CD4-positive, alpha-beta memory T cell (primary cell): ENCODE measurements at regions not wholly inside any gene's neighbourhood (a gene's known extent, or its start where the extent isn't known, plus 50 kb on each side); places are given as distances from the start of the nearest gene placed in this dataset.

Experiments used
- CTCF ChIA-PET: fragments of 350-600 bp; sonication (Branson Sonifier 250); formaldehyde crosslinking; loops from one replicate; lab custom pipeline; 2021; ENCODE audit warnings: inconsistent platforms; ENCODE audit not compliant: partially characterized antibody; lab: Charles Lee
- POLR2A ChIA-PET: fragments of 350-600 bp; sonication (Branson Sonifier 250); formaldehyde crosslinking; loops from one replicate; lab custom pipeline; 2021; ENCODE audit not compliant: partially characterized antibody; lab: Charles Lee
- DNase-seq, 5 donors: peaks; one replicate each; pipeline versions ENCODE4 v3.0.0 to v3.0.0-alpha.2; 2020 to 2022; ENCODE audit warnings: mixed read lengths in 1 of 5
- H3K27ac ChIP-seq: one replicate; pipeline ENCODE4 v1.7.0; 2013; ENCODE audit warnings: low read depth, low read length
- H3K27me3 ChIP-seq: 2 replicates; pipeline ENCODE4 v1.7.0; 2013; ENCODE audit warnings: mild to moderate bottlenecking, low read length, moderate library complexity; ENCODE audit not compliant: insufficient read depth
- H3K36me3 ChIP-seq: 2 replicates; pipeline ENCODE4 v1.7.0; 2013; ENCODE audit warnings: mild to moderate bottlenecking, low read length, moderate library complexity; ENCODE audit not compliant: insufficient read depth
- H3K4me1 ChIP-seq: 2 replicates; pipeline ENCODE4 v1.7.0; 2013; ENCODE audit warnings: mild to moderate bottlenecking, low read length, moderate library complexity; ENCODE audit not compliant: insufficient read depth
- H3K4me3 ChIP-seq, 2 donors: one replicate each; pipeline ENCODE4 v1.7.0; 2013; ENCODE audit warnings: low read length in 2 of 2, mild to moderate bottlenecking in 1 of 2
- H3K9me3 ChIP-seq, 2 donors: one replicate each; pipeline ENCODE4 v1.7.0; 2013; ENCODE audit warnings: low read length in 2 of 2, control low read depth in 1 of 2; ENCODE audit not compliant: control insufficient read depth in 1 of 2
- H3K27ac Mint-ChIP-seq, 7 donors: one replicate each; pipeline ENCODE4 v1.8.0; 2020 to 2021; ENCODE audit warnings: mixed read lengths in 7 of 7, mild to moderate bottlenecking in 6 of 7, inconsistent platforms in 3 of 7, moderate library complexity in 3 of 7
- H3K27me3 Mint-ChIP-seq, 2 donors: one replicate each; pipeline ENCODE4 v1.8.0; 2020 to 2021; ENCODE audit warnings: mixed read lengths in 2 of 2
- H3K36me3 Mint-ChIP-seq, 2 donors: one replicate each; pipeline ENCODE4 v1.8.0; 2020 to 2021; ENCODE audit warnings: mixed read lengths in 2 of 2, inconsistent platforms in 1 of 2, mild to moderate bottlenecking in 1 of 2
- H3K4me1 Mint-ChIP-seq, 4 donors: one replicate each; pipeline ENCODE4 v1.8.0; 2020 to 2021; ENCODE audit warnings: mixed read lengths in 4 of 4, mild to moderate bottlenecking in 1 of 4
- H3K4me3 Mint-ChIP-seq, 8 donors: one replicate each; pipeline ENCODE4 v1.8.0; 2020 to 2021; ENCODE audit warnings: mixed read lengths in 8 of 8, mild to moderate bottlenecking in 7 of 8, moderate library complexity in 6 of 8, inconsistent platforms in 3 of 8
- H3K9me3 Mint-ChIP-seq, 8 donors: one replicate each; pipeline ENCODE4 v1.8.0; 2020 to 2021; ENCODE audit warnings: mixed read lengths in 8 of 8, mild to moderate bottlenecking in 5 of 8, inconsistent platforms in 3 of 8, moderate library complexity in 1 of 8
- intact Hi-C: fragments of 100-400 bp; cut with micrococcal nuclease; formaldehyde crosslinking; loops from one replicate; pipeline ENCODE4 v1.15.1; 2023

DNA sequence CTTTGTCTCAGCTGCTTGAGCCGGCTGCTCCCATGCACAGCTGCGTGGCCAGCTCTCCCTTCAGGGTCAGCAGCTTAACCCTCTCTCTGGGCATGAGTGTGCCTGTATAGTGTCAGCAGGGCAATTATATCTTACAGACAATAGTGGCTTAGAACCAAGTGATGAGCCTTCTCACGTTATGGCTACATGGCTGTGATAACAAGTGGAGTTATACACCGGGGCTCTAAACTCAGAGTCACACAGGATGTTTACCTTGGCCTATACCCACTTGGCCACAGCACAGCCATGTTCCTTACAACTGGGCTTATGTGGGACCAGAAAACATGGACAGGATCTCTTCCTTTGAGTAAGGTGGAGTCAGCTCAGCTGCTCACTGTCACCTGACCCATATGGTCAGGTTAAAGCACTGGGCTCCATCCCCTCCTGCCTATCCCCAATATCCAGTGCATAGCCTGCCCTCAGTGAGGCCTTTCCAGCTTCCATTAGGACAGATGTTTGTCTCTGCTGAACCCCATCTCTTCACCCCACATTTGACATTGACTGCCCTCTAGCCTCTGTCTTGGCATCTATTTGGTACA is 294.2 kb upstream of the NCKAP5 start:
- no peaks in the 10 kb centered on the region for H3K4me1 ChIP-seq
- no peak overlapping the region for H3K27ac ChIP-seq
- no peak overlapping the region for H3K4me3 ChIP-seq
- no peaks in the 10 kb centered on the region for H3K36me3 ChIP-seq
- ChIA-PET CTCF (no interaction called here), POLR2A (no interaction called here)
- intact Hi-C loops = no loop called here
- no peaks in the 10 kb centered on the region for H3K9me3 ChIP-seq
- H3K4me3 Mint-ChIP-seq = no peak overlapping the region
- H3K4me1 Mint-ChIP-seq = no peaks in the 10 kb centered on the region
- H3K27me3 Mint-ChIP-seq = peaks cover 6 to 8% of the 10 kb centered on the region in 2 donors
- H3K36me3 Mint-ChIP-seq = no peaks in the 10 kb centered on the region
- peaks cover 0 to 4% (median 0%) of the 10 kb centered on the region in 8 donors for H3K9me3 Mint-ChIP-seq
- no peak for DNase-seq
- H3K27me3 ChIP-seq = no peaks in the 10 kb centered on the region
- no peak overlapping the region for H3K27ac Mint-ChIP-seq

DNA sequence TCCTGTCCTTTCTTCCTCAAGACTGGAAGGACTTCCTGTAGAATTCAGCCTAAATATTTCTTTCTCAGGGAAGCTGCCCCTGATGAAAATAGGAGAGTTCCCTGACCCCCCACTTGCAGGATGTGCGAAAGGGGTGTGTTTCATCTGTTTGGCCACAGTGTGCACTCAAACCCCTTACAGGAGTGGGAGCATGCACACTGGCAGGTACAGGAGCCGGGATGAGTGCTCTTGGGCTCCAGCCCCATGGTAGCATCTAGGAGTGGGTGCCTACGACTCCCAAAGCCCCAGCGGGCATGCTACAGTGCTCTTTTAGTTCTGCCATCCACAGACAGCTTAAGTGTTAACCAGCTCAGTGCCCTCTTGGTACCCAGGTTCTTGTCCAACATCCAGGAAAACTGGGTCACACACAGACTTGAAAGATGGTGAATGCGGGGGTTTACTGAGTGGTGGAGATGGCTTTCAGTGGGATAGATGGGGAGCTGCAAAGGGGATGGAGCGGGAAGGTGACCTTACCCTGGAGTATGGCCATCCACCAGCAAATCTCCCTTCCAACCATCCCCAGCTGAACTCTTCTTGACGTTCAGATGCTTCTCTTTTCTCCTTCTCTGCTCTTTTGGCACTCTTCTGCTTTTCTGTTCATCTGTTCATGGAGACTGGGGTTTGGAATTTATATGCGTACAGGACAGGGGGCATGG is 295.0 kb upstream of the NCKAP5 start:
- CTCF ChIA-PET = interaction anchor here (3.3 kb wide), 1 partner anchor 19 kb away, joined by 11 read pairs; no protein-coding TSS in a partner anchor
- H3K36me3 Mint-ChIP-seq = no peaks in the 10 kb centered on the region
- no peak overlapping the region for H3K4me3 ChIP-seq

DNA sequence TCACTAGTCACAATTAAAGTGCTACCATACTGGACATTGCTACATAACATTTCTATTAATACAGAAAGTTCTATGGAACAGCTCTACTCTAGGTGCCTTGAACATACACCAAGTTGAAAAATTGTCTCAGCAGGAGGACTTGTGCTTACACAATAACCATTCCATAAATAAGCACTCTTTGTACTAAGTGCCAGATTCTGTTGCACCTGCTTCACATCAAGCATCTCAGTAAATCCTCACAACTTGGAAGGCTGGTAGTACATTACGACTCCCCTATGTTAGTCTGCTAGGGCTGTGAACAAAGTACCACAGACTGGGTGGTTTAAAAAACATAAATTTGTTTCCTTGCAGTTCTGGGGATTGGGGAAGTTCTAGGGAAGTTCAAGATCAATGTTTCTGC is 296.9 kb upstream of the NCKAP5 start:
- Mint-ChIP-seq H3K4me1 (no peaks in the 10 kb centered on the region), H3K27me3 (peaks cover 10 to 16% of the 10 kb centered on the region in 2 donors), H3K27ac (no peak overlapping the region), H3K4me3 (no peak overlapping the region), H3K9me3 (peaks cover 0 to 7% (median 0%) of the 10 kb centered on the region in 8 donors), H3K36me3 (no peaks in the 10 kb centered on the region)
- Histone ChIP-seq H3K4me1 (no peaks in the 10 kb centered on the region), H3K4me3 (no peak overlapping the region), H3K27ac (no peak overlapping the region), H3K9me3 (no peaks in the 10 kb centered on the region), H3K27me3 (no peaks in the 10 kb centered on the region), H3K36me3 (no peaks in the 10 kb centered on the region)
- ChIA-PET POLR2A (no interaction called here), CTCF (interaction anchor here (3.3 kb wide), 1 partner anchor 21 kb away, joined by 11 read pairs; no protein-coding TSS in a partner anchor)
- no peak for DNase-seq
- intact Hi-C loops = no loop called here

More for the DNA sequence above, 295.0 kb upstream of the NCKAP5 start:
- intact Hi-C loops = no loop called here
- DNase-seq = peak in 1 of 5 donors; percentile 20
- Histone ChIP-seq H3K27me3 (no peaks in the 10 kb centered on the region), H3K4me1 (no peaks in the 10 kb centered on the region), H3K36me3 (no peaks in the 10 kb centered on the region), H3K9me3 (no peaks in the 10 kb centered on the region), H3K27ac (no peak overlapping the region)
- Mint-ChIP-seq H3K9me3 (peaks cover 0 to 1% (median 0%) of the 10 kb centered on the region in 8 donors), H3K4me1 (no peaks in the 10 kb centered on the region), H3K27ac (no peak overlapping the region), H3K4me3 (no peak overlapping the region), H3K27me3 (peaks cover 10% of the 10 kb centered on the region in 2 donors)
- POLR2A ChIA-PET = no interaction called here

DNA sequence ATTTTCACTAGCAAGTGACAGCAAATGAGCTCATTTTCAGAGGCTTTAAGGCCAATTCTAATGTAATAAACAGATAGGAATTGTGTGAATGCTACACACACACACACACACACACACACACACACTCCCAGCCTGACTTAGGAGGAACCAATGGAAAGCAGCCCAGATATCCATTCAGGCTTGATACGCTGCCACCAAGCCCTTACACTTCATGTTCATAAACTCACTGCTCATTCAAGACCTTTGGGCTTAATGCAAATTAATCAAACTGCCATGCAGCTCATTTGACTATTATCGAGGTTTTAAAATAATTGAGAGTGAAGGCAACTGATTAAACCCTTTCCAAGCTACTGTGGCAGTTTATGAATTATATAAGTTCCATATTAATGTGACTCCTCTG is 298.9 kb upstream of the NCKAP5 start:
- no peak overlapping the region for H3K4me3 Mint-ChIP-seq
- DNase-seq = no peak
- ChIA-PET CTCF (interaction anchor here (1.4 kb wide), 1 partner anchor 23 kb away, joined by 3 read pairs; no protein-coding TSS in a partner anchor), POLR2A (interaction anchor here (0.5 kb wide), 1 partner anchor 270 kb away, joined by 5 read pairs; no protein-coding TSS in a partner anchor)
- no peaks in the 10 kb centered on the region for H3K4me1 Mint-ChIP-seq
- intact Hi-C loops = no loop called here
- H3K27me3 Mint-ChIP-seq = peaks cover 15 to 18% of the 10 kb centered on the region in 2 donors
- H3K4me3 ChIP-seq = no peak overlapping the region
- H3K36me3 ChIP-seq = no peaks in the 10 kb centered on the region
- no peaks in the 10 kb centered on the region for H3K9me3 ChIP-seq
- no peak overlapping the region for H3K27ac Mint-ChIP-seq
- peaks cover 0 to 7% (median 0%) of the 10 kb centered on the region in 8 donors for H3K9me3 Mint-ChIP-seq
- no peaks in the 10 kb centered on the region for H3K4me1 ChIP-seq
- no peaks in the 10 kb centered on the region for H3K36me3 Mint-ChIP-seq
- no peaks in the 10 kb centered on the region for H3K27me3 ChIP-seq
- H3K27ac ChIP-seq = no peak overlapping the region

DNA sequence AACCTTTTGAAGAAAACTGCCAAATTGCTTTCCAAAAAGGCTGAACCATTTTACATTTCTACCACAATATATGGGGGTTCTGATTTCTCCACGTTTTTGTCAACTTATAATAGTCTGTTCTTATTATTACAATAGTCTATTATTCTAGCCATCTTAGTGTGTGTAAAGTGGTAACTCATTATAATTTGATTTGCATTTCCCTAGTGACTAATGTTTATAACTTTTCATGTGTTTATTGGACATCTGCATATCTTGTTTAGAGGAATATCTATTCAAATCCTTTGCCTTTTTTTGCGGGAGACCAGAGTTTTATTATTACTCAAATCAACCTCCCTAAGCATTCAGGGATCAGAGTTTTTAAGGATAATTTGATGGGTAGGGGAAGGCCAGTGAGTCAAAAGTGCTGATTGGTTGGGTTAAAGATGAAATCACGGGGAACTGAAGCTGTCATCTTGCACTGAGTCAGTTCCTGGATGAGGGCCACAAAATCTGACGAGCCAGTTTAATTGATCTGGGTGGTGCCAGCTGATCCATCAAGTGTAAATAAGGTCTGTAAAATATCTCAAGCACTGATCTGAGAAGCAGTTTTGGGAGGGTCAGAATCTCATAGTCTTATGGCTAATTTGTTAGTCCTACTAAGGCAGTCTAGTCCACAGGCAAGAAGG is 303.4 kb upstream of the NCKAP5 start:
- peaks cover 0 to 7% (median 0%) of the 10 kb centered on the region in 8 donors for H3K9me3 Mint-ChIP-seq
- no peak overlapping the region for H3K27ac Mint-ChIP-seq
- CTCF ChIA-PET = no interaction called here
- H3K27ac ChIP-seq = no peak overlapping the region
- H3K4me3 ChIP-seq = no peak overlapping the region
- no peaks in the 10 kb centered on the region for H3K36me3 Mint-ChIP-seq
- H3K4me1 Mint-ChIP-seq = no peaks in the 10 kb centered on the region
- intact Hi-C loops = no loop called here
- no peak for DNase-seq
- no peaks in the 10 kb centered on the region for H3K27me3 ChIP-seq
- no peaks in the 10 kb centered on the region for H3K36me3 ChIP-seq
- POLR2A ChIA-PET = no interaction called here
- peaks cover 15 to 19% of the 10 kb centered on the region in 2 donors for H3K27me3 Mint-ChIP-seq
- no peaks in the 10 kb centered on the region for H3K4me1 ChIP-seq
- H3K9me3 ChIP-seq = no peaks in the 10 kb centered on the region
- H3K4me3 Mint-ChIP-seq = no peak overlapping the region

DNA sequence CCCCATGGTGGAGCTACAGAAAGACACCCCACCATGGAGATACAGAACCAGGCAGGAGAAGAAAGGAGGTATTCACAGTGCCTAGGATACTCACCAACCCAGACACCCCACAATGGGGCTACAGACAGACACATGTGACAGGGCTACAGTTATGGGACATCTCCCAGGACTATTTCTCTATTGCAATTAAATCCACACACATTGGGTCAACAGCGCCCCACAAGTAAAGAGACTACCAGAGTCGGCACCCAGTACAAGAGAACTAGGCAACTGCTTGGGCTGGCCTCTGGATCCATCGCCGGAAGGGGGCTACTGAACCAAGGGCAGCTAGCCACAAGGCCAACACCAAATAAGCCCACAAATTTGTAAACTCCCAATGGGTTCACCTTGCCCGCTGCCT is 310.1 kb upstream of the NCKAP5 start:
- intact Hi-C loops = no loop called here
- no peaks in the 10 kb centered on the region for H3K4me1 Mint-ChIP-seq

DNA sequence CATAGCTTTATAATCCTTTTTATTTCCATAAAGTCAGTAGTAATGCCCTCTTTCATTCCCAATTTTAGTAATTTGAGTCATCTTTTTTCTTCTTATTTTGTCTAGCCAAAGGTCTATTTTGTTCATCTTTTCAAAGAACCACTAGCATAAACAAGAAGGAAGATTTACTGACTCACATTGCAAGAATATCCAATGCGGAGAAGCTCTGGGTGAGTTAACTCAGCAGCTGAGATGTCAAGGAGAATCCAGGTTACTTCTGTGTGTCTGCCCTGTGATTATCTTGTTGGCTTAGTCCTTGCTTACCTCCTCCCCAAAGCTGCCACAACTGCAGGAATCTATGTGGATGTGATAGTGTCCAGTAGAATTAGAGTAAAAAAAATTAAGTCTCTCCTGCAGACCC is 311.4 kb upstream of the NCKAP5 start:
- Mint-ChIP-seq H3K4me1 (no peaks in the 10 kb centered on the region), H3K9me3 (peaks cover 0 to 2% (median 0%) of the 10 kb centered on the region in 8 donors), H3K27me3 (peaks cover 14 to 20% of the 10 kb centered on the region in 2 donors), H3K36me3 (no peaks in the 10 kb centered on the region), H3K4me3 (no peak overlapping the region), H3K27ac (no peak overlapping the region)
- Histone ChIP-seq H3K4me3 (no peak overlapping the region), H3K4me1 (no peaks in the 10 kb centered on the region), H3K27me3 (no peaks in the 10 kb centered on the region), H3K36me3 (no peaks in the 10 kb centered on the region), H3K27ac (no peak overlapping the region), H3K9me3 (no peaks in the 10 kb centered on the region)
- no peak for DNase-seq
- ChIA-PET POLR2A (no interaction called here), CTCF (interaction anchor here (0.9 to 1.5 kb wide), 3 partner anchors 10 to 36 kb away, joined by 3 to 4 read pairs (median 3); no protein-coding TSS in a partner anchor)
- intact Hi-C loops = loop anchor here (10.0 kb wide), 1 partner anchor 205 kb away; no protein-coding TSS in a partner anchor

More for the DNA sequence above, 310.1 kb upstream of the NCKAP5 start:
- H3K27me3 Mint-ChIP-seq = peaks cover 14 to 19% of the 10 kb centered on the region in 2 donors
- no peaks in the 10 kb centered on the region for H3K36me3 Mint-ChIP-seq
- no peak overlapping the region for H3K4me3 ChIP-seq
- ChIA-PET POLR2A (no interaction called here), CTCF (interaction anchor here (1.1 kb wide), 1 partner anchor 8 kb away, joined by 4 read pairs; no protein-coding TSS in a partner anchor)
- no peak overlapping the region for H3K4me3 Mint-ChIP-seq
- no peak overlapping the region for H3K27ac Mint-ChIP-seq
- H3K27me3 ChIP-seq = no peaks in the 10 kb centered on the region
- H3K4me1 ChIP-seq = no peaks in the 10 kb centered on the region
- no peaks in the 10 kb centered on the region for H3K36me3 ChIP-seq
- H3K9me3 ChIP-seq = no peaks in the 10 kb centered on the region
- H3K27ac ChIP-seq = no peak overlapping the region
- DNase-seq = no peak
- H3K9me3 Mint-ChIP-seq = peaks cover 0 to 2% (median 0%) of the 10 kb centered on the region in 8 donors
